ENCODE measurements at regions not wholly inside any gene's neighbourhood (a gene's known extent, or its start where the extent isn't known, plus 50 kb on each side); places are given as distances from the start of the nearest gene placed in this dataset.
"Not testable (repeated sequence)": the region's sequence is repeated elsewhere in the genome, so short reads cannot be mapped to it uniquely, and the experiment has no call there.

DNA sequence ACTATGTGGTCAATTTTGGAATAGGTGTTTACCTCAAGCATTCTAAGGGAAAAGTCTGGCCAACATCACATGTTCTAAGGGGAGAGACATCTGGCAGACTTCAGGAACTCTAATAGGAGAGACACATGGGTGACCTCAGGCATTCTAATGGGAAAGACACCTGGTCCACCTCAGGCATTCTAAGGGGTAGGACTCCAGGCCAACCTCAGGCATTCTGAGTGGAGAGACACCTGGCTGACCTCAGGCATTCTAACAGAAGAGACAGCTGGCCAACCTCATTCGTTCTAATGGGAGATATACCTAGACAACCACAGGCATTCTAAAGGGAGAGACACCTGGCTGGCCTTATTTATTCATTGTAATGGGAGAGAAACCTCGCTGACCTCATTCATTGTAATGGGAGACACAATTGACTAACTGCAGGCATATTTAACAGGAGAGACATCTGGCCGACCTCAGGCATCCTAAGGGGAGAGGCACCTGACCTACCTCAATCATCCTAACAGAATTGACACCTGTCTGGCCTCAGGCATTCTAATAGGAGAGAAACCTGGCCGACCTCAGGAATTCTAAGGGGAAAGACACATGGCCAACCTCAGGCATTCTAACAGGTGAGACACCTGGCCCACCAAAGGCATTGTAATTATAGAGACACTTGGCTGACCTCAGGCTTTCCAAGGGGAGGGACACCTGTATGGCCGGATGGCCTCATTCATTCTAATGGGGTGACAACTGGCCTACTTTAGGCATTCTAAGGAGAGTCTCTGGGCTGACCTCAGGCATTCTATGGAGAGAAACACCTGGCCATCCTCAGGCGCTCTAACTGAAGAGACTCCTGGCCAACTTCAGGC is 1346.8 kb downstream of the UQCRFS1 start:
- TF ChIP-seq POLR2A (IDR thresholded peaks at IDR 0.05; ENCODE audit: extremely low read depth, insufficient read length) (no peak), MYC (IDR thresholded peaks at IDR 0.05; ENCODE audit: low read depth, low read length) (no peak)
- TF ChIP-seq, protein P1, sequence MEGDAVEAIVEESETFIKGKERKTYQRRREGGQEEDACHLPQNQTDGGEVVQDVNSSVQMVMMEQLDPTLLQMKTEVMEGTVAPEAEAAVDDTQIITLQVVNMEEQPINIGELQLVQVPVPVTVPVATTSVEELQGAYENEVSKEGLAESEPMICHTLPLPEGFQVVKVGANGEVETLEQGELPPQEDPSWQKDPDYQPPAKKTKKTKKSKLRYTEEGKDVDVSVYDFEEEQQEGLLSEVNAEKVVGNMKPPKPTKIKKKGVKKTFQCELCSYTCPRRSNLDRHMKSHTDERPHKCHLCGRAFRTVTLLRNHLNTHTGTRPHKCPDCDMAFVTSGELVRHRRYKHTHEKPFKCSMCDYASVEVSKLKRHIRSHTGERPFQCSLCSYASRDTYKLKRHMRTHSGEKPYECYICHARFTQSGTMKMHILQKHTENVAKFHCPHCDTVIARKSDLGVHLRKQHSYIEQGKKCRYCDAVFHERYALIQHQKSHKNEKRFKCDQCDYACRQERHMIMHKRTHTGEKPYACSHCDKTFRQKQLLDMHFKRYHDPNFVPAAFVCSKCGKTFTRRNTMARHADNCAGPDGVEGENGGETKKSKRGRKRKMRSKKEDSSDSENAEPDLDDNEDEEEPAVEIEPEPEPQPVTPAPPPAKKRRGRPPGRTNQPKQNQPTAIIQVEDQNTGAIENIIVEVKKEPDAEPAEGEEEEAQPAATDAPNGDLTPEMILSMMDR (IDR thresholded peaks at IDR 0.05; ENCODE audit: low read depth, low read length): no peak
- TF ChIP-seq, protein P2, sequence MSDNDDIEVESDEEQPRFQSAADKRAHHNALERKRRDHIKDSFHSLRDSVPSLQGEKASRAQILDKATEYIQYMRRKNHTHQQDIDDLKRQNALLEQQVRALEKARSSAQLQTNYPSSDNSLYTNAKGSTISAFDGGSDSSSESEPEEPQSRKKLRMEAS (IDR thresholded peaks at IDR 0.05; ENCODE audit: low read depth, low read length): no peak
- no peak overlapping the region for H3K4me3 ChIP-seq (ENCODE audit: low read depth, low read length)
- no peak for DNase-seq (ENCODE audit: low read depth)

DNA sequence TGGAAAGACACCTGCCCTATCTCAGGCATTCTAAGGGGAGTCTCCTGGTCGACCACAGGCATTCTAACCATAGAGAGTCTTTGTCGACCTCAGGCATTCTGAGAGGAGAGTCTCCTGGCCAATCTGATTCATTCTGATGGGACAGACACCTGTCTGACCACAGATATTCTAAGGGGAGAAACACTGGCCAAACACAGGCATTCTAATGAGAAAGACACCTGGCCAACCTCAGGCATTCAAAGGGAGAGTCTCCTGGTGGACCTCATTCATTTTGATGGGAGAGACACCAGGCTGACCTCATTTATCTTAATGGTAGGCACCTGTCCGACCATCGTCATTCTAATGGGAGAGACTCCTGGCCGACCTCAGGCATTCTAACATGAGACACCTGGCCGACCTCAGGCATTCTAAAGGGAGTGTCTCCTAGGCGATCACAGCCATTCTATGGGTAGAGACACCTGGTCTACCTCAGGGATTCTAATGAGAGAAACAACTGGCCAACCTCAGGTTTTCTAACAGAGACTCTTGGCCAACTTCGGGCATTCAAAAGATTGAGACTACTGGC is 1351.5 kb downstream of the UQCRFS1 start:
- DNase-seq (ENCODE audit: low read depth): no peak
- TF ChIP-seq POLR2A (IDR thresholded peaks at IDR 0.05; ENCODE audit: extremely low read depth, insufficient read length): no peak
- TF ChIP-seq, protein P1 (IDR thresholded peaks at IDR 0.05; ENCODE audit: low read depth, low read length): no peak
- TF ChIP-seq, protein P2 (IDR thresholded peaks at IDR 0.05; ENCODE audit: low read depth, low read length): no peak
- no peak overlapping the region for H3K4me3 ChIP-seq (ENCODE audit: low read depth, low read length)

DNA sequence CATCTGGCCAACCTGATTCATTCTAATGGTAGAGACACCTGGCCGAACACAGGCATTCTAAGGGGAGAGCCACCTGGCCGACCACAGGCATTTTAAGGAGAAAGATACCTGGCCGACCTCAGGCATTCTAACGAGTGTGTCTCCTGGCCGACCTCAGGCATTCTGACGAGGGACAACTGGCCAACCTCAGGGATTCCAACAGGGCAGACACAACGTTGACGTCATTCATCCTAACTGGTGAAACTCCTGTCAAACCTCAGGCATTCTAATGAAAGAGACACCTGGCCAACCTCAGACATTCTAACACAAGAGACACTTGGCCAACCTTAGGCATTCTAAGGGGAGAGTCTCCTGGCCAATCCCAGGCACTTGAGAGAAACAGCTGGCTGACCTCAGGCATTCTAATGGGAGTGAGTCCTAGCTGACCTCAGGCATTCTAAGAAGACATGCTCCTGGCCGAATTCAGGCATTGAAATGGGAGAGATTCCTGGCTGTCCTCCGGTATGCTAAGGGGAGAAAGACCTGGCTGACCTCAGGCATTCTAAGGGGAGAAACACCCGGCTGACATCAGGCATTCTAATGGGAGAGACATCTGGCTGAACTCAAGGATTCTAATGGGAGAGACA is 1352.5 kb downstream of the UQCRFS1 start:
- TF ChIP-seq MYC (IDR thresholded peaks at IDR 0.05; ENCODE audit: low read depth, low read length) (no peak), POLR2A (IDR thresholded peaks at IDR 0.05; ENCODE audit: extremely low read depth, insufficient read length) (no peak)
- TF ChIP-seq, protein P1 (IDR thresholded peaks at IDR 0.05; ENCODE audit: low read depth, low read length): no peak
- TF ChIP-seq, protein P2 (IDR thresholded peaks at IDR 0.05; ENCODE audit: low read depth, low read length): no peak
- no peak for DNase-seq (ENCODE audit: low read depth)
- no peak overlapping the region for H3K4me3 ChIP-seq (ENCODE audit: low read depth, low read length)

DNA sequence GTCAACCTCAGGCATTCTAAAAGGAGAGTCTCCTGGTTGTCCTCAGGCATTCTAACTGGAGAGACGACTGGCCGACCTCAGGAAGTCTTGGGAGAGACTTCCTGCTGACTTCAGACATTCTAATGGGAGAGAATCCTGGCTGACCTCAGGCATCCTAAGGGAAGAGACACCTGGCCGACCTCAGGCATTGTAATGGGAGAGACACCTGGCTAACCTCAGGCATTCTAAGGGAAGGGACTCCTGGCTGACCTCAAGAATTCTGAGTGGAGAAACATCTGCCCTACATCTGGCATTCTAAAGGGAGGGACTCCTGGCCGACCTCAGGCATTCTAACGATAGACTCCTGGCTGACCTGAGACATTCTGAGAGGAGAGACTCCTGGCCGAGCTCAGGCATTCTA is 1353.3 kb downstream of the UQCRFS1 start:
- no peak for DNase-seq (ENCODE audit: low read depth)
- TF ChIP-seq, protein P2 (IDR thresholded peaks at IDR 0.05; ENCODE audit: low read depth, low read length): no peak
- TF ChIP-seq MYC (IDR thresholded peaks at IDR 0.05; ENCODE audit: low read depth, low read length): no peak
- TF ChIP-seq, protein P1 (IDR thresholded peaks at IDR 0.05; ENCODE audit: low read depth, low read length): no peak
- no peak for TF ChIP-seq POLR2A (IDR thresholded peaks at IDR 0.05; ENCODE audit: extremely low read depth, insufficient read length)
- H3K4me3 ChIP-seq (ENCODE audit: low read depth, low read length): no peak overlapping the region

DNA sequence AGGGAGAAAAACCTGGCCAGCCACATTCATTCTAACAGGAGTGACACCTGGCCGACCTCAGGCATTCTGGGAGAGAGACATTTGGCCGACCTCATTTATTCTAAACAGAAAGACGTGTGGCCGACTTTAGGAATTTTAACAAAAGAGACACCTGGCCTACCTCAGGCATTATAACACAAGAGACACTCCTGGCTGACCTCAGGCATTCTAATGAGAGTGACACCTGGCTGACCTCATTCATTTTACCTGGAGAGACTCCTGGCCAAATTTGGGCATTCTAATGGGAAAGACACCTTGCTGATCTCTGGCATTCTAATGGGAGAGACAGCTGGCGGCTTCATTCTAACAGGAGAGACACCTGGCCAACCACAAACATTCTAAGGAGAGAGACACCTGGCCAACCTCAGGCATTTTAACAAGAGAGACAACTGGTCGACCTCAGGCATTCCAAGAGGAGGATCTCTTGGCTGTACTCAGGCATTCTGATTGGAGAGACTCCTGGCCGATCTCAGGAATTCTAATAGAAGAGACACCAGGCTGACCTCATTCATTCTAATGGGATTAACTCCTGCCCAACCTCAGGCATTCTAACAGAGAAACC is 1353.9 kb downstream of the UQCRFS1 start:
- no peak overlapping the region for H3K4me3 ChIP-seq (ENCODE audit: low read depth, low read length)
- TF ChIP-seq MYC (IDR thresholded peaks at IDR 0.05; ENCODE audit: low read depth, low read length): no peak
- TF ChIP-seq, protein P2 (IDR thresholded peaks at IDR 0.05; ENCODE audit: low read depth, low read length): no peak
- no peak for DNase-seq (ENCODE audit: low read depth)

DNA sequence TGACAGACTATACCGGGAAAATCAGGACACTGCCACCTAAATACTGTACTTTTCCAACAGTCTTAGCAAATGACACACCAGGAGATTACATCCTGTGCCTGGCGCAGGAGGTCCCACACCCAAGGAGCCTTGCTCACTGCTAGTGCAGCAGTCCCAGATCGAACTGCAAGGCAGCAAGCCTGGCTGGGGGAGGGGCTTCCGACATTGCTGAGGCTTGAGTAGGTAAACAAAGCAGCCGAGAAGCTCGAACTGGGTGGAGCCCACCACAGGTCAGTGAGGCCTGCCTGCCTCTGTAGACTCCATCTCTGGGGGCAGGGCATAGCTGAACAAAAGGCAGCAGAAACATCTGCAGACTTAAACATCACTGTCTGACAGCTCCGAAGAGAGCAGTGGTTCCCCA is 1360.0 kb downstream of the UQCRFS1 start:
- not testable (repeated sequence) for H3K4me3 ChIP-seq (ENCODE audit: low read depth, low read length); DNase-seq (ENCODE audit: low read depth)
